ENCODE measurements at regions not wholly inside any gene's neighbourhood (a gene's known extent, or its start where the extent isn't known, plus 50 kb on each side); places are given as distances from the start of the nearest gene placed in this dataset.
"Not testable (repeated sequence)": the region's sequence is repeated elsewhere in the genome, so short reads cannot be mapped to it uniquely, and the experiment has no call there.

DNA sequence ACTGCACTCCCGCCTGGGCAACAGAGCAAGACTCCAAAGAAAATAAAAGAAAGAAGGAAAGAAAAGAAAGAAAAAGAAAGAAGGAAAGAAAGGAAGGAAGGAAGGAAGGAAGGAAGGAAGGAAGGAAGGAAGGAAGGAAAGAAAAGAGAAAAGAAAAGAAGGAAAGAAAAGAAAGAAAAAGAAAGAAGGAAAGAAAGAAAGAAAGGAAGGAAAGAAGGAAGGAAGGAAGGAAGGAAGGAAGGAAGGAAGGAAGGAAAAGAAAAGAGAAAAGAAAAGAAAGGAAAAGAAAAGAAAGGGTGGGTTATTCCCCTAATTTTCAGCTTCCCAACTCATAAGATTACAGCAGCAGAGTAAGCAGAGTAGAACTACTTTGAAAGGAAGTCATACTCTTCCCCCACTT, 64.4 kb downstream of the TMEM200C start:
- DNase-seq = not testable (repeated sequence)

DNA sequence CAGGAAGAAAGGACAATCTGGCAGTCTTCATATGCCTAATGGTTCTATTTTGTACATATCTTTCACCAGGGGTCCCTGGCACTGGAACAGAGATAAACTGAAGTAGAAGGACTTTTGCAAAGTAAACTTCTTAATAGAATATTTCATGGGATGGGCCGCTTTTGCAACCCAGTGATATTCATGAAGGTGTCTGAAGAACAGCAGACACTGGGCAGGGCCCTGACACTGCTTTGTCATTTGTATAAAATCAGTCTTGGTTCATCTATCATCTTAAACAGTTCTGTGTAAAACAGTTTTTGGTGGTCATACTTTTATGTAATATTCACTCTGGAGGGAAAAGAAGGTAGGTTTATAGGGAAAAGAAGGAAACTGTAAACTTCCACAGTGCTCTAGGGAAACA, 66.4 kb downstream of the TMEM200C start:
- no peak for DNase-seq

DNA sequence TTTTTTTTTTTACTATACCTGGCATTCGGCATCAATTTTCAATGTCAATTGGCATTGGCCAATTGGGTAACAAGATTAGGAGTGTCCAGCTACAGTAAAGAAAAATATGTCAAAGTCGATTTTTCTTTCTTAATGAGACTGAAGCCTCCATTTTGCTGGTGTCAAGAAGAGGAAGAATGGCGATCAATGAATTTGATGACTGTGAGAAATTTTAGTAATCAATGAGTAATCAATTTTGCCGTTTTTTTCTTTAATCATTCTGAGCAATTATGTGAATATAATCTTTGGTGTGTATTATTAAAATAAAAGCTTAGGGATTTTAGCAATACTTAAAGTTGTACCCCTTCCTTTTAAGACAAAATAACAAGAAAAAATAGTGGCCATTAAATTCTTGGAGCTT, 69.7 kb downstream of the TMEM200C start:
- no peak for DNase-seq

DNA sequence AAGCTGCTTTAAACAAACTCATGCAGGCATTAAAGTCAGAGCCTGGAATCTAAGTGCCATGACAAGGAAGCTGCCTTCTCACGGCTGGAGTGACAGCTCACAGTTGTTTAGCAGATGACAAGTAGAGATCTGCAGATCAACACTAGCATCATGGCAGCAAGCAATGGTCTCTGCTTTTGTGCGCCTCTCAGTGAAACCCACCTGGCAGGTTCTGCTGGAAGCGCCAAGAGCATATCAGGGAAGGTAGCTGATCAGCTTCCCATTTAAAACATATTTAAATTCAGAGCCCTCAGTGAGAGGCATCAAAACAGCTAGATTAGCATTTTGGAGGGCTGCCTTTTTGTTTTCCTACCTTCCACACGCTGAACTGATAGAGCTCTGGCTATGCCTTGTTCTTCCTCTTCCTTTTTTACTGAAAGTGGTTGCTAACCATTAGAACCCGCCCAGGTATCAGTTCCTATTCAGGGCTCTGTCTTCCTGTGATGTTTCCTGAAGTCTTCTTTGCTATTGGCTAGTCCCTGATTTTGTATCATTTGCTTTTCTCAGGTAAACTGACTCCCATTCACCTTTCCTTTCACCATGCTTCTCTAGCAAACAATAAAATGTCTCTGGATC, 70.8 kb downstream of the TMEM200C start:
- DNase-seq = no peak

DNA sequence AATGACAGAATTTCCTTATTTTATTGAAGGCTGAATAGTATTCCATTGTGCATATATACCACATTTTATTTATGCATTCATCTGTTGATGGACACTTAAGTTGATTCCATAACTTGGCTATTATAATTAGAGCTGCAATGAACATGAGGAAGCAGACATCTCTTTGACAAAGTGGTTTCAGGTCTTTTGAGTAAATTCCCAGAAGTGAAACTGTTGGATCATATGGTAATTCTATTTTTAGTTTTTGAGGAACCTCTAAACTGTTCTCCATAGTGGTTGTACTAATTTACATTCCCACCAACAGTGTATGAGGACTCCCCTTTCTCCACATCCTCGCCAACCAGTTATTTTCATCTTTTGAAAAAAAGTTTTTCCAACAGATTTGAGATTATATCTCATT, 77.5 kb downstream of the TMEM200C start:
- no peak for DNase-seq

DNA sequence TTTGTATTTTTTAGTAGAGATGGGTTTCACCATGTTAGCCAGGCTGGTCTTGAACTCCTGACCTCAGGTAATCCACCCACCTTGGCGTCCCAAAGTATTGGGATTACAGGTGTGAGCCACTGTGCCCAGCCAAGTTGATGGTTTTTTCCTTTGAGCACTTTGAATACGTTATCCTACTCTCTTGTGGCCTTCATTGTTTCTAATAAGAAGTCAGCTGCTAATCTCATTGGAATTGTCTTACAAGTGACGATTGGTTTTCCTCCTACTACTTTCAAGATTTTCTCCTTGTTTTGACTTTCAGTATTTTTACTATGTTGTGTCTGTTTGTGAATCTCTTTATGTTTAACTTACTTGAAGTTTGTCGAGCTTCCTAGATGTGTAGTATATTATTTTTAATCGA, 88.5 kb downstream of the TMEM200C start:
- DNase-seq = no peak

DNA sequence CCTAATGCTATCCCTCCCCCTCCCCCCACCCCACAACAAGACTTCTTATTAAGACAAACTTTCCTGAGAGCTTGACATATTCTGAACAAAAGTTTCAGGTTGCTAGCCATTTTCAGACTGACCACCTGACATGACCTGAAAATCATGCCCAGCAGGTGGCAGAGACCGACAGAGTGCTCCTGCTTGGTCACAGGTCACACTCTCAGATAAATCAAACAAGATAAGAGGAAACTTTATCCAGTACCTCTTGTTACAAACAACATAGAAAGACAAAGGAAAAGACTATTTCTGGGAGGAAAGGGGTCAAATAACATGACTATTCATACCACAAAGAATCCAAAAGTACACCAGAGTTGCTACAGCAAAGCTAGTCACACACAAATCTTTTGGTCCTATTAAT, 107.4 kb downstream of the TMEM200C start:
- DNase-seq = no peak

DNA sequence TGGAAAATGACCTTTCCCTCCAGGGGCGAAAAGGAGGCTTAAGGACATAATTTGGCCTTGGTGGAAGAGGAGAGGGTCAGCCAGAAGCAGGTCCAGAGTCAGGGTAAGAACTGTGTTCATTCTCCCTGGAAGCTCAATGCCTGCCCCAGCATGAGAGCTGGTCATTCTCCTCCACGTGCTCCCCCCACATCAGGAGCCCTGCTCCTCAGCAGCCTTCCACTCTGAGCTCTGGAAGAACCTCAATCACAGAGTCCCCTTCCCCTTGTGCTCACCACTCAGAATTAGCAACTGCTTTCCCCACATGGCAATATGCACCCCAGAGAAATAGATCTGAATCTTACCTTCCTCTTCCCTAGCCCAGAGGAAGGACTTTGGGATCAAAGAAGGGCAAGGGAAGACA, 115.4 kb downstream of the TMEM200C start:
- no peak for DNase-seq

DNA sequence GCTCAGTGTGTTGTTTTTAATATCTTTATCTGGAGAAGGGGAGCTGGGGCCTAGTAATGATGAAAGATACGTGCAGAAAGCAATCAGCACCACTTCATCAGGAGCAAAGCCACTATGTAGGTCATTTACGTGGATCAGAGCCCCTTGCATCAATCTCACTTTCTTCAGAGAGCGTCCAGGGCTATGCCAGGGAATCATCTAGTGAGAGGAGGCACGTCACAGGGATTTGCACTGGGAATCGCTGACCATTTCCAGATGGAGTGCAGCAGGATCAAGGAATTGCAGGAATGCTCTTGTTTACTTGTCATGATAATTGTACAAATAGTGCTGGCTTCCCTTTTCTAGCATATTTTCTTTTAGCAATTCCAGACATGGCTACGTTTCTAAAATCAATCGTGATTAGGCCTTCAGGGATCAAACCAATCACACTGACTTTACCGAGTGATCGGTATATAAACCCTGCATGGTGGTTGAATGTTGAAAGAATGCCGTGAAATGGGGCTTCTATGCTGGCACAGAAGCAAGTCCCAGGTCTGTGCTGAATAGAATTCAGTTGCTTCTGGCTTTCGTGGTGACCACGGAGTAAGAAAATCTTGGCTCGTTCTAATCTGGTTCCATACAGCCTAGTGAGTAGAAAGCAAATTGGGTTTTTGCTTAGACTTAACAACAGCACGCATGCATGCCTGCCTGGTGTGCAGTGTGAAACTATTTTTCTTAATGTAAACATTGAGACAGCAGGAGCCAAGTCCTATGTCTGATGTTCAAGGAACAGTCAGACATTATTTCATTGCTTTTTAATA, 122.8 kb downstream of the TMEM200C start:
- no peak for DNase-seq

DNA sequence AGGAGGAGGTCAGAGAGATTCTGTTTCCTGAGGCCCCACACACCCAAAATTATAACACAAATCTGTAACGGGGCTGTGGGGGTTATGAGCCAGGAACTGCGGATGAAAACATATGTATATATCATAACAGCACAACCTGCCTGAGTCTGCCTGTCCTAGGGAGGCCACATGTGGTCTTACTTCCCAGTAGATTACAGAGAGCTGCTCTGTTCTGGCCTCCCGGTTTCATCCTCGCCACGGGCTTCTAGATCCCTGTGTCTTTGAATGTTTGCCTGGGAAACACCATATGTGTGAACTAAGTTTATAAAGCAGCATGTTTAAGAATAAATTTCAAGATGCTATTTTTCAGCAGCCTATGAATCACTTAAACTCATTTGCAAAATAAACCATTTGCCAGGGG, 124.0 kb downstream of the TMEM200C start:
- no peak for DNase-seq

DNA sequence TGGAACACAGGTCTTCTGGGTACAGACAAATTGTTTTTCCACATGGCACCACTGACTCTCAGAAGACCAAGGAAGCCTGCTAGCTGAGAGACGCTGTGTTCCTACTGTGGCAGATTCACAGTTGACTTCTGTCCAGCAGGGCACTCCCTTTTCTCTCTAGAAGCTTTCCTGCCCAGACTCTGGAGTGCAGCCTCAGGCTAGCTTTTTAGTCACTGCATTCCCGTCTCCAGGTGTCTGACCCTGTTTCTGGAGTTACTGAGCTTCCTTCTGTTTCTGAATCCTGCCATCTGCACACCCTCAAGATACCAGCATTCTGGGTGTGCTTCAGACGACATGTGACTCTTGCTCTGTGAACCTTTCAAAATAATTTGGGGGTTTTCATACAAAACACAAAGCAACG, 125.1 kb downstream of the TMEM200C start:
- no peak for DNase-seq

DNA sequence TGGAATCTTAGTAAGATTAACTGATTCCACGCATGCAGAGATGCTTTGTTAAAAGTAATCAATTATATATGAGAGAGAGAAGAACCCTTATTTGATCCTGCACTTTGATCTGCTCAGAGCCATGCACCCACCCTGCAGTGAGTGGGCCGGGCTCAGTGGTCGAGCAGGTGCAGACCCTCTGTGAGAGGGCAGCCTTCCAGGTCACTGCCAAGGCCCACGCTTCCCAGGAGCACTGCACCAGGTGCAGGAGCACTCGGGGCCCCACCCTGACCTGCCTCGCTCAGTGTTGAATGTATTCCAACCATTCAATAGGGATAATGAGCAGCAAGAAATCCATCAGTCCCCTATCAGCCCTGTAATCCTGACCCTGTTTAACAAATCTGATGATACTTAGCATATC, 126.9 kb downstream of the TMEM200C start:
- DNase-seq = no peak

DNA sequence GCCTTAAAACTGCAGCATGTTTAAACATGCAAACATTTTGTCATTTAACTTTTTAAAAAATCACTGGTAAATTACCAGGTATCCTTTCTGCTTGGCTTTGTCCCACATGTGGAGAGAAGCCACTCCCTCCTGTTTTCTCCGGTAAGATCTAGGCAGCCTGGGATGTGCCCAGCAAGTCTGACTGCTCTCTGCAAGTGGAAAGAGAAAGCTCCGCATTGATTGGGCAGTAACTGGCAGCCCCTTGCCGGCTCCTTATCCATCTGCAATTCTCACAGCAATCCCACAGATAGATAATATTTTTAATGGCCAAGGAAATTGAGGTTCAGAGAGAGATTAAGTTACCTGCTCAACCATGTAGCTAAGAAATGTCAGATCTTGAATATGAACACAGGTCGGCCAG, 136.1 kb downstream of the TMEM200C start:
- no peak for DNase-seq

DNA sequence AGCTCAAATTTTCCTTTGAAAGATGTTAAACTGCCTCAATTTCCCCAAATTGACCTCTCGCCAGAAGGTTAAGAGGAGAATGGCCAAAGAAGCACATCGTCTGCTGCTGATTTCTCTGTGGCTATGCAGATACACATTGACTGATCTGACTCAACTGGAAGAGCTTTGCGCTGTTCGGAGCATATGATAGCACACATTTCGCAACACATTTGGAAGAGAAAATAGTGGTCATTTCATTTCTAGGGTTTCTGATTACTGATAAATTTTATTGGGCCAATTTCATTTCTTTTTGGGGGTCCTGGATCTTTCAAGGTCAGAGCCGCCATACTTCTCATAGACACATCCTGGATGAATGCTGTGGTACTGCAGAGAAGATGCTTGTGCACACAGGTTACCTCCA, 138.5 kb downstream of the TMEM200C start:
- no peak for DNase-seq

DNA sequence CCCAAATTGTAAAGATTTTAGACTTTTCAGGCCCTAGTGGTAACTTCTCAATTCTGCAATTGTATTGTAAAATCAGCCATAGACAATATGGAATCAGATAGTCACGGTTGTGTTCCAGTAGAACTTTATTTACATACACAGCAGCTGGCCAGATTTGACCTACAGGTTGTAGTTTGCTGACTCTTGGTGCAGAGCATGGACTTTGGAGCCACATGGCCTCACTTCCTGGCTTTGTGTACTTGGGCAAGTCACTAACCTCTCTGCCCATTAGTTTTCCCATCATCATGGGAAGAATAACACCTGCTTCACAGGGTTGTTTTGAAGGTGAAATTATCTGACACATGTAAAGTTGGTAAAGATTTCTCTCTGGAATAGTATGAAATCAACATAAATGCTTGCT, 147.6 kb downstream of the TMEM200C start:
- no peak for DNase-seq

DNA sequence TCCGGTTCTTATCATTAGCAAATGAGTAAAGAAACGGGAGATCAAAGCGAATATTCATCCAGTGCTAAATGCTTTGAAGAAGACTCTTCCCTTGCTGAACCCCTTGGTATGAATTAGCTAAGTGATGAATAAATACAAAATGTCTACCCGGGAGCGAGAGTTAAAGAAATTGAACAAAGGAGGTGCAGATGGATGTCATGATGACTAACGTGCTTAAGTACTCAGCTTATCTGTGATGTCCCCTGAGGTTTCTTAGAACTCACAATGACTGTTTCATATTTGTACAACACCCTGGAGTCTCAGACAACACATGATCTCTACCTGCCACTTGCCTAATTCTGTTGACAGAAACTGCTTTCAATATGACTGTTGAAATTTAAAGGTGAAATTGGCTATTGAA, 148.5 kb downstream of the TMEM200C start:
- DNase-seq = peak; percentile 18

DNA sequence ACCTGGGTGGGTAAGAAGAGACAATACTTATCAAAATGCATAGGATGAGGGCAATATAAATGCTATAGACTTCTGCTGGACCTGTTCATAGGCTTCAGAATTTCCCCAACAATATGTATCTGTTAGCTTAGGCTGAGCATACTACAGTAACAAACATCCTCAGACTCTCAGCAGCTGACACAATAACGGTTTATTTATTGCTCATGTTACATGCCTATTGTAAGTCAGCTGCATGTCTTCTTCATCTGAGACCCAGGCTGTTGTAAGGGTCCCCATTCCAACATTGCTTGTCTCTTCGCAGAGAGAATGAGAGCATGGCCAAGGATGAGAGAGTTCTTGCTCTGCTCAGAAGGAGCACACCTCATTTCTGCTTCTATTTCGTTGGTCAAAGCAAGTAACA, 150.7 kb downstream of the TMEM200C start:
- DNase-seq = no peak

DNA sequence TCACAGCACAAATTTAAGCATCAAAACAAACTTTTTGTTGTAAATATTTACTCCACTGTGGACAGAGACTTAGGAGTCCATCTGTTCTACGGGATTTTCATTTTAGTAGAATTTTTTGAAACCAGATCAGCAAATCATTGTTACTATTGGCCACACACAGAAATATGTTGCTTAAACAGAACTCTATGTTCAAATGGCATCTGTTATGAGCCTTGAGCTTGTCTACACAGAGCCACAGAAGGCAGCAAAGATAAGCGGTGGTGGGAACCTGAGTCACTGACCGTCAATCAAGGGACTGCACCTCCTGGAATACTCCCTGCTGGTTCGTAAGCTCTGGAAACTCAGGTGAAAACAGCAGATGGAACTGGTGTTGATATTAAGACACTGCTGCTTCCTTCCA, 156.8 kb downstream of the TMEM200C start:
- DNase-seq = no peak

DNA sequence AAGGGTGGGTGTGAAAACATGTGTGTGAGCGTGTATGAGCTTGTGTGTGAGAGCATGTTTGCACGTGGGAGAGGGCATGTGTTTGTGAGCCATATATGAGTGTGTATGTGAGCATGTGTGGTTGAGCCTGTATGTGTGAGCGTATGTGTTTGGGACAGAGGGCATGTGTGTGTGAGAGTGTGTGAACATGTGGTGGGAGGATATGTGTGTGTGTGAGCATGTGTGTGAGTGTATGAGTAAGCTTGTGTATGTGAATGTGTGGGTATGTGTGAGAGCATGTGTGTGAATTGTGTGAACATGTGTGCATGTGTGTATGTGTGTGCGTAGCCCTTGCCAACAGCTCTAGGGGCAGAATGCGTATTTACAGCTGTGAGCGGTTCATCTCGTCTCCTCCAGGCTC, 163.0 kb downstream of the TMEM200C start:
- no peak for DNase-seq

DNA sequence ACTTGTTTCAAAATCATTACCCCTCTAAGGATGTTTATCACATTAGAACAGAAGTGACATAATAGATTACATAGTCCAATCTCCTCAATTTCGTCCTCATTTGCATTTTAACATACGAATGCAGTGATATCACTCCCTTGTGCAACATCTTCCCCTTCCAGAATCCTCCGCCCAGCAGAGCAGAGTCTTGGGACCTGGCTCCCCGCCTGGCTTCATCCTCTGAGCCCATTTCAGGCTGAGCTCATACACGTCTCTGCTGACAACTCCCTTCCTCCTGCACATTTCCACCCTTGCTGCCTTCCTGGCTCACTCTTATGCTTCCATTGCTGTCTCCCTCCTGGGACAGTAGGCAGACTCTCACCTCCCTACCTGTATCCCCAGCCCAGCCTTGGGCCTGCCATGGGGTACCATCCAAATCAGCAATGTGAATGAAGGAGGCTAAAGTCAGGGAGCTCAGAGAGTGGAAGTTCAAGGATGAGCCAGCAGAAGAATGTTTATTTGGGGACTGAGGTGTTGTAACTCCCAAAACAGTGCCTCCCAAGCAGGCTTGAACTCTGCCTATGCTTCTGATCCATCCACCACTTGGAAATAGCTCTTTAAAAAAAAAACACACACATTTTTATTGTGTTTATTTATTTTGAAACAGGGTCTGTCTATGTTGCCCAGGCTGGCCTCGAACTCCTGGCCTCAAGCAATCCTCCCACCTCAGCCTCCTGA, 165.2 kb downstream of the TMEM200C start:
- DNase-seq = no peak

DNA sequence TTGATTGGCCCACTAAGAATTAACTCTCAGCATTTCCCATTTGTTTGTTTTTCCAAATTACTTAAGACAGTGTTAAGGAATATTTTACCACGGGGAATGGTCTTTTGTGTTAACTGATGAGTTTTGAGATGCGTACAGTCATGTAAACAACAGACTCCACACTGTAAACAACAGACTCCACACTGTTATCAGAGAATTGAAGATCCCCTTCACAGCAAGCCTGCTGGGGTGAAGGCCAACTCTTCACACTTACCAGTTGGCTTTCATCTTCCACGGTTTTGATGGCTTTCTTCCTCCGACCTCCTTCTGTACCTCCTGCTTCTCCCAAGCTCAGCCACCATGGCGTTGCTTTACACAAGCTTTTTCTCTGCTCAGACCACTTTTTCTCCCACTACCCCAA, 166.8 kb downstream of the TMEM200C start:
- DNase-seq = no peak

DNA sequence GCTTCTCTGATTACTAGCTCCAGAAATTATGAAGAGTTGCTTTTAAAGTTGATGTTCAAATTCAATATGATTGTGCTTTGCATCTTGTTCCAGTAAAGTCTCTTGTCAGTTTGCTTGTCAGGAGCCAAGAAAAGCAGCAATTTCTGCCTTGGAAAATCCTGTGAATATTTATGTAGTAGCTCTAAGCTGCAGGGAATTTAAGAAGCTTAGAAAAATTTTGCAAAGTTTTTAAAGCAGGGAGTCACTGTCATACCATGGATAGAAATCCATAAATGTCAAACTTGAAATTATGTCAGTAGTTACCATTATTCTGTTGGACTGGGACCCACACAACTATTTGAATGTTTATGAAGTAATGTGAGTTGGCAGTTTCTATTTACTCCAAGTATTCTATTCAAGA, 169.3 kb downstream of the TMEM200C start:
- DNase-seq = no peak

DNA sequence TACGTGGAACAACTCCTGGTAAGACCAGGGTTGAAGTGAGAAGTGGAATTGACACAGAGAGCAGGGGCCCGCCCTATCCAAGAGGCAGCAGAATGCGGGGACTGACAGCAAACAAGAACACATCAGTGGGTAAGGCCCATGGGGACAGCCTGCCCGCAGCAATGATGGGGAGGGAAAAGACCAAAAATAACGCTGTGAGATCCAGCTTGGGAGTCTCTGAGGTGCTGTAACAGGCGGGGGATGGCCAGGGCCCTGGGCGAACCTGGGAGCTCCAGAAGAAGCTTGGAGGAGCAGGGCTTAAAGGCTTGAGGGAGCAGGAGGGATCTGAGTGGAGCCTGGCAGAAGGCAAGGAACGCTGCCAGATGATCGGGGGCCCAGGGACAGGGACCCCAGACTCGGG, 173.4 kb downstream of the TMEM200C start:
- DNase-seq = no peak

DNA sequence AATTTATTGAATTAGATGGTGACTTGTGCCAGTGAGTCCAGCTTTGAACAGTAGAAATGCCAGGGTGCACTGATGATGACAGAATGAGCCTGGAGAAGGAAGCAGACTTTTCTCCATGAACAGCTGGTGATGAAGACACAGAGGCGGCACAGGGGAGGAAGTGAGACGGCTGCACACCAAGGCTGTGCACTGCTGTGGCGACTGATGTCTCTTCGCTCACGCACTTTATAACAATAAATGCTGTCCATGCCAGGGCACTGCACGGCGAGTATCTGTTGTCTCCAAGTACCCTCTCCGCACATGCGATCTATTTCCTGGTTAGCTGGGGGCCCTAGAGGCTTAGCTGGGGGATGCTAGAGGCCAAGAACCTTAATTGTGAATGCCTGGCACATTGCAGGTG, 175.2 kb downstream of the TMEM200C start:
- DNase-seq = no peak

Measured in DMS153 (cell line).